K562 (cell line): ENCODE measurements at regions not wholly inside any gene's neighbourhood (a gene's known extent, or its start where the extent isn't known, plus 50 kb on each side); places are given as distances from the start of the nearest gene placed in this dataset.

ENCODE experiments used
- BHLHE40 ChIP-seq: IDR thresholded peaks from 2 replicates; pipeline ENCODE4 v1.6.1; 2011; ENCODE audit warnings: low read length, improper control_type of control experiment
- CBX2 ChIP-seq: fragments of 200-600 bp; sonication (generic); IDR thresholded peaks from one replicate; pipeline ENCODE4 v1.6.1; 2012; ENCODE audit warnings: mild to moderate bottlenecking, low read length, inconsistent platforms; ENCODE audit not compliant: insufficient read depth, poor library complexity, severe bottlenecking
- CHD4 ChIP-seq: fragments of 200-600 bp; sonication (generic); IDR thresholded peaks from 3 replicates; pipeline ENCODE4 v1.6.1; 2012; ENCODE audit warnings: low read depth, mild to moderate bottlenecking, mixed read lengths, low read length, inconsistent platforms; ENCODE audit not compliant: insufficient read depth, insufficient replicate concordance, poor library complexity, severe bottlenecking
- ESRRA ChIP-seq: fragments of 450-650 bp; IDR thresholded peaks from 2 replicates; pipeline ENCODE4 v1.6.1; 2014; ENCODE audit warnings: low read depth, mild to moderate bottlenecking, moderate library complexity, borderline replicate concordance
- FIP1L1 ChIP-seq: fragments of 200-400 bp; formaldehyde crosslinking; IDR thresholded peaks from 2 replicates; pipeline ENCODE4 v1.6.1; 2018; ENCODE audit warnings: mild to moderate bottlenecking, low read depth, low read length; ENCODE audit not compliant: poor library complexity, severe bottlenecking
- GTF2A2 ChIP-seq: IDR thresholded peaks from 2 replicates; pipeline ENCODE4 v1.6.1; 2016; ENCODE audit warnings: mild to moderate bottlenecking, missing genetic modification characterization, missing compliant biosample characterization
- HNRNPH1 ChIP-seq: fragments of 200-400 bp; formaldehyde crosslinking; optimal IDR thresholded peaks from 2 replicates; pipeline ENCODE3; 2017; ENCODE audit warnings: low read depth, mild to moderate bottlenecking, low read length, moderate library complexity
- RAD21 ChIP-seq, 2 experiments: fragments of 250-450 bp in 1 of 2; fragments of 450-650 bp in 1 of 2; sonication (Bioruptor Pico) in 1 of 2; formaldehyde crosslinking in 1 of 2; IDR thresholded peaks in 1 of 2; conservative IDR thresholded peaks in 1 of 2; 2 replicates each; pipeline versions ENCODE4 v1.4.0 to v1.8.0; 2020 to 2022; ENCODE audit warnings: mild to moderate bottlenecking in 2 of 2, moderate library complexity in 1 of 2
- ZBTB8A ChIP-seq: fragments of 450-650 bp; IDR thresholded peaks from 2 replicates; pipeline ENCODE4 v1.6.1; 2018; ENCODE audit warnings: mild to moderate bottlenecking, moderate library complexity; ENCODE audit not compliant: partially characterized antibody
- TF ChIP-seq, protein P1 (sequence below), 2 experiments: IDR thresholded peaks; 2 replicates each; pipeline ENCODE4 v1.6.1; 2011; ENCODE audit warnings: borderline replicate concordance in 1 of 2, control low read depth in 1 of 2, low read depth in 1 of 2, low read length in 1 of 2, mild to moderate bottlenecking in 1 of 2, mixed read lengths in 1 of 2, moderate library complexity in 1 of 2; ENCODE audit not compliant: insufficient read depth in 1 of 2, insufficient read length in 1 of 2, poor library complexity in 1 of 2, severe bottlenecking in 1 of 2; ENCODE audit errors: extremely low read depth in 1 of 2
- TF ChIP-seq, protein P2 (sequence below): sonication (generic); formaldehyde crosslinking; IDR thresholded peaks from 2 replicates; pipeline ENCODE4 v1.9.0; 2022; ENCODE audit warnings: mild to moderate bottlenecking, missing genetic modification reagents
- TF ChIP-seq, protein P3 (sequence below), 3 experiments: IDR thresholded peaks in 2 of 3; conservative IDR thresholded peaks in 1 of 3; 2 replicates each; pipeline ENCODE4 v1.5.1; 2011 to 2012; ENCODE audit warnings: low read length in 3 of 3, mild to moderate bottlenecking in 3 of 3, control low read depth in 2 of 3, improper control_type of control experiment in 1 of 3, inconsistent platforms in 1 of 3, low read depth in 1 of 3, mixed read lengths in 1 of 3, moderate library complexity in 1 of 3; ENCODE audit not compliant: insufficient read depth in 2 of 3

DNA sequence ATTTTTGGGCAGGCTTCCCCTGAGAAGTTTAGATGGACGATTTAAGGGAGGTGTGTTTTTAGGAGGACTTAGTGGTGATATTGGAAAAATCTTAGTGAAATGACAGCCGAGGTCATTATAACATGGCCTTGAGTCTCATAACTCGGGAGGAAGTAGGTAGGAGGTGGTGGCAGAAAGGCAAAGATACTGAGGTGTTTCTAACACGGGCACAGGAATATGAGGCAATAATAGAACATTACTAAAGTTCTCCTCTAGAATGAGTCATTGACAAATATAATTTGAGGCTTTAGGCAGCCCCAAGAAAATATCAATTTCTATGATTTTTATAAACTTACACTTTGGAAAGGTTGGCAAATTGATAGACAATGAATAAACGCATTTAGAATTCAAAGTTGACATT lies 146.1 kb upstream of the ZEB2 start:
- TF ChIP-seq CBX2, result no peak
- no peak for TF ChIP-seq ZBTB8A
- no peak for TF ChIP-seq RAD21 (CRISPR knock-in tag; conservative IDR thresholded peaks at IDR 0.05 in 1 of 2, IDR thresholded peaks at IDR 0.05 in 1 of 2)
- TF ChIP-seq, protein P1, sequence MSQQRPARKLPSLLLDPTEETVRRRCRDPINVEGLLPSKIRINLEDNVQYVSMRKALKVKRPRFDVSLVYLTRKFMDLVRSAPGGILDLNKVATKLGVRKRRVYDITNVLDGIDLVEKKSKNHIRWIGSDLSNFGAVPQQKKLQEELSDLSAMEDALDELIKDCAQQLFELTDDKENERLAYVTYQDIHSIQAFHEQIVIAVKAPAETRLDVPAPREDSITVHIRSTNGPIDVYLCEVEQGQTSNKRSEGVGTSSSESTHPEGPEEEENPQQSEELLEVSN (IDR thresholded peaks at IDR 0.05; ENCODE audit: borderline replicate concordance in 1 of 2, extremely low read depth in 1 of 2, insufficient read depth in 1 of 2, insufficient read length in 1 of 2, low read depth in 1 of 2, low read length in 1 of 2, poor library complexity in 1 of 2, severe bottlenecking in 1 of 2), result no peak
- TF ChIP-seq, protein P2, sequence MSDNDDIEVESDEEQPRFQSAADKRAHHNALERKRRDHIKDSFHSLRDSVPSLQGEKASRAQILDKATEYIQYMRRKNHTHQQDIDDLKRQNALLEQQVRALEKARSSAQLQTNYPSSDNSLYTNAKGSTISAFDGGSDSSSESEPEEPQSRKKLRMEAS (CRISPR knock-in tag), result no peak
- no peak for TF ChIP-seq CHD4
- TF ChIP-seq FIP1L1, result no peak
- no peak for TF ChIP-seq HNRNPH1
- no peak for TF ChIP-seq GTF2A2 (tag)
- no peak for TF ChIP-seq ESRRA
- TF ChIP-seq BHLHE40, result no peak
- TF ChIP-seq, protein P3, sequence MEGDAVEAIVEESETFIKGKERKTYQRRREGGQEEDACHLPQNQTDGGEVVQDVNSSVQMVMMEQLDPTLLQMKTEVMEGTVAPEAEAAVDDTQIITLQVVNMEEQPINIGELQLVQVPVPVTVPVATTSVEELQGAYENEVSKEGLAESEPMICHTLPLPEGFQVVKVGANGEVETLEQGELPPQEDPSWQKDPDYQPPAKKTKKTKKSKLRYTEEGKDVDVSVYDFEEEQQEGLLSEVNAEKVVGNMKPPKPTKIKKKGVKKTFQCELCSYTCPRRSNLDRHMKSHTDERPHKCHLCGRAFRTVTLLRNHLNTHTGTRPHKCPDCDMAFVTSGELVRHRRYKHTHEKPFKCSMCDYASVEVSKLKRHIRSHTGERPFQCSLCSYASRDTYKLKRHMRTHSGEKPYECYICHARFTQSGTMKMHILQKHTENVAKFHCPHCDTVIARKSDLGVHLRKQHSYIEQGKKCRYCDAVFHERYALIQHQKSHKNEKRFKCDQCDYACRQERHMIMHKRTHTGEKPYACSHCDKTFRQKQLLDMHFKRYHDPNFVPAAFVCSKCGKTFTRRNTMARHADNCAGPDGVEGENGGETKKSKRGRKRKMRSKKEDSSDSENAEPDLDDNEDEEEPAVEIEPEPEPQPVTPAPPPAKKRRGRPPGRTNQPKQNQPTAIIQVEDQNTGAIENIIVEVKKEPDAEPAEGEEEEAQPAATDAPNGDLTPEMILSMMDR (IDR thresholded peaks at IDR 0.05 in 2 of 3, conservative IDR thresholded peaks at IDR 0.05 in 1 of 3; ENCODE audit: insufficient read depth in 2 of 3, low read depth in 1 of 3, low read length in 3 of 3), result no peak
